Fibroblast of skin of right quadriceps (primary cell): ENCODE measurements at regions not wholly inside any gene's neighbourhood (a gene's known extent, or its start where the extent isn't known, plus 50 kb on each side); places are given as distances from the start of the nearest gene placed in this dataset.

Experiments
- DNase-seq: peaks from one replicate; pipeline ENCODE4 v3.0.0-alpha.2; 2013

DNA sequence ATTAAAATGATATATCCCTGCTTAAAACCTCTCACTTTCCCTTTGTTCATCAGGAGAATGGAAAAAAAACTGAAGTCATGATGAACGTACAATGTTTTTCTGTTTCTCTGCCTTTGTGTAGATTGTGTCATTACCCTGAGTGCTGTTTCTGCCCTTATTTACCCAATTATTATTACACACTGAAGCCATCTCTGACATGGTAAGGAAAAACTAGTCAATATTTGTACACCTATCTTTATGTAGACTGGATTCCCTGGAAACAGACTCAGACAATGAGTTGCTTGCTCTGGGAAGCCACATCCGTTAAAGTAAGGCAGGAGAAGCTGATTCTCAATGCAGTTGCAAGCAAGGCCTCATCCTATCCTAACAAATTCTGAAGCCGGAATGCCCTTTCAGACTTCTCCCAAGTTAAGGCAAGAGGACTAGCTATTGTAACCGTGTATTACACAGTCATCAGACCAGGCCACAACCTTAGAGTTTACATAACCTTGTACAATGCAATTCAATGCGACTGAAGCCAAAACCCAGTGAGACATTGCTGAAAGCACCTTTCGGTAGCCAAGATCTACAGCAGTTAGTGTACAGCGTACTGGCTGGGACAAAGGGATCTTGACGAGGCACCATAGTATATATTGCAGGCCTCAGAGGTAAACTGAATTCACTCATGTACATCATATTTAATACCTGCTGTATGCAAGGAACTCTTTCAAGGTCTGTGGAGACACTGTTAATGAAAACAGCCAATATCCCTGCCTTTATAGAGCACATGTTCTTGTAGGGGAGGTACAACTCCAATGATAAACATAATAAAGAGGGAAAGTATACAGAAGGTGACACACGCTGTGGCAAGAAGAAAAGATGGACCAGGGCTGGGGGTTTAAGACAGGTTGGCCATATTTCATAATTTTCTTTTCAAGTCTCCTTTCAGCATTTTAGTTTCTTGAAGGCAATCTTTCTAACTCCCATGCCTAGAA is 1040.8 kb upstream of the SEMA6D start:
- no peak for DNase-seq

DNA sequence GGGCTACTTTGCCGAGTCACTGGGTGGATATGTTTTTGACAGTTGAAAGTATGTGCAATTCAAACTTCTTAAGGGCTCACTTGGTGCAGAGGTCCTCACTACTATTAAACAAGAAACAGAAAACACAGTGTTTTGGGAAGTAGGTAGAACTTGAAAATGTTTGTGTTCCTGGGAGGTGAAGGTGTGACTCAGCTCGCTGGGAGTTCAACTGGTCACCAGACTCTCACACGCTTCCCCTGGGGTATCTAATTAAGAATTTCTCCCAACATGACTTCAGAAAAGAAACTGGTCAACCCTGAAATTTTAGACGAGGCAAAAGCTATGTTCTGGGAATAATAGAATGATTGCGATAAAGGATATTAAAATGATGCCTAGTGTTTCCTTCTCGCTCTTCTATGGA is 1039.8 kb upstream of the SEMA6D start:
- no peak for DNase-seq

DNA sequence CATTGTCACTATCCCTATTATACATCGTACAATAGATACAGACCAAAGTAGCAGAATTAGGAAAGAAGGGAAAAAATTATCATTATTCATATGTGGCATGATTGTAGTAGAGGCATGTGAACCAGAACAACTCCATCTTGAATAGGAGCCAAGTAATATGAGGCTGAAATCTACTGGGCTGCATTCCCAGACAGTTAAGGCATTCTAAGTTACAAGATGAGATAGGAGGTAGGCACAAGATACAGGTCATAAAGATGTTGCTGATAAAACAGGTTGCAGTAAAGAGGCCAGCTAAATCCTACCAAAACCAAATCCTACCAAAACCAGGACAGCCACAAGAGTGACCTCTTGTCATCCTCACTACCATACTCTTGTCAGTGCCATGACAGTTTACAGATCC is 1035.4 kb upstream of the SEMA6D start:
- DNase-seq, result no peak

DNA sequence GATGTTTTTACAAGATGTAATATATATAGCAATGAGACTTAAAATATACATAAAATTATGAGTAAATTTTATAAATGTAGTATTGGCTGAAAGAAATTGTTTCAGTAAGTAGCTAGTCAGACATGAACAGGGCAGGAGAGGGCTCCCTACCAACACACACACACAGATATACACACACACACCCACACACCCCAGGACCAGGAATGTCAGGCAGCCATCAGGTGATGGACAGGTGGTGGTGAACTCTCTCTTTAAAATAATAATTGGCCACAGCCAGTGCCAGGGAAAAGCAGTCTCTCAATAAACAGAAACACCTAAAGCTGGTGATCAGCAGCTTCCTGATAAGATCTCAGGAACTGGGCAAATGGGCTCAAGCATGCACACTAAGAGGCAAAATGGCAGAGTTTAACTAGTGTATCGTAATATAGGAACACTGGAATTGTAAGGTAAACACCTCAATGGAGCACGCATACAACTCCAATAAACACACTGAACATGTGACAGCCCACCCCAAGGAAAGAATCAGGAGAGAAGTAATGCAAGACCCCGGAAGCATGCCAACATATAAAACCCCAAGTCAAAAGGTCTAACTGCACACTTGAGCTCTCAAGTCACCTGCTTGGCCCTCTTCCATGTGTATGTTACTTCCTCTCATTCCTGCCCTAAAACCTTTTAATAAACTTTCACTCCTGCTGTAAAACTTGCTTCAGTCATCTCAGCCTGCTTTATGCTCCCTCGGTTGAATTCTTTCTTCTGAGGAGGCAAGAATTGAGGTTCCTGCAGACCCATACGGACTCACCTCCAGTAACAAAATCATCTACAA is 1034.1 kb upstream of the SEMA6D start:
- DNase-seq, result no peak

DNA sequence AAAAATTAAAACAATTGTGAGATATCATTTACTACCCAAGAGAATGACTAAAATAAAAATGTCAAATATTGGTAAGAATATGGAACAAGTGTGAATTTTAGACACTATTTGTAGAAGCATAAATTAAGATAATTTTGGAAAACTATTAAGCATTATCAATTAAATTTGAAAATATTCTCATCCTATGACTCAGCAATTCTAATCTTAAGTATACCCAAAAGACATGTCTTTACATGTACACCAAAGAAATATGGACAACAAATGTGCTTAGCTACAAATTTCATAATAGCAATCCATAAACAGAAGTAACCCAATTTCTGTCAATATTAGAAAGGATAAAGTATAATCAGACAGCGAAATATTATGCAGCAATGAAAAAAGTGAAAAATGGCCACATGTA is 1032.2 kb upstream of the SEMA6D start:
- no peak for DNase-seq

DNA sequence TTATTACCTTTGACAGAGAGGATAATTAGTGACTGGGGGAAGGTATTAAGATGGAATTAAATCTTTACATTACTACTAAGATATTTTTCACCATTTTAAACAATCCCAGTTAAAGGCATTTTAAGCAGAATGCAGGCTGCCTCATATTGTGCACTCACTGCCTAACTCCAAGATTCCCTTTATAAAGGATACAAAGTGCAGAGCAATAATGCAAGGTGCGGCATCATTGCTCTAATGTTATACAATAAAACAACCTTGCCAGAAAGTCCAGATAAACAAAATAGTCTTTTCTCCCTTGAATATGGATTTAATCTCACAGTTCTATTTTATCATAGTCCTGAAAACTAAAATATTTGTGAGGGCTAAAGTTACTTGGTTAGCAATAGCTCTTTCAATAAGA is 1031.6 kb upstream of the SEMA6D start:
- no peak for DNase-seq

DNA sequence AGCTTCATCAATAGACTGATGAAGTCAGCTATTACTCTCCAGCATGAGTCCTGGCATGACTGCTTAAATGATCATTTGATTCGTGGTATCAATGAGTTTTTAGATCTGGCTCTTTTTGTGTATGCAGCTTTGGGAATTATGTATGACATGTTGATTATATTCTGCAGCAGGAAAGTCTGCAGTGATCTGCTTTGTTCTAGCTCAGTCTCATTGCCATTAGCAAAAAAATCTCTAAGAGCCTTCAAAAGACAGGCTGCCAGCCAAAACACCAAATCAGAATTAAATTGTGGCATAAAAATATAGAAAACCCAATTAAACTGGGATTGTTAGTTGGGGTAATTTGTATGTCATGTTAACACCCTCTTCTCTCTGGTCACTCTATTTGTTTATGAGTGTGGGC is 1021.0 kb upstream of the SEMA6D start:
- no peak for DNase-seq

DNA sequence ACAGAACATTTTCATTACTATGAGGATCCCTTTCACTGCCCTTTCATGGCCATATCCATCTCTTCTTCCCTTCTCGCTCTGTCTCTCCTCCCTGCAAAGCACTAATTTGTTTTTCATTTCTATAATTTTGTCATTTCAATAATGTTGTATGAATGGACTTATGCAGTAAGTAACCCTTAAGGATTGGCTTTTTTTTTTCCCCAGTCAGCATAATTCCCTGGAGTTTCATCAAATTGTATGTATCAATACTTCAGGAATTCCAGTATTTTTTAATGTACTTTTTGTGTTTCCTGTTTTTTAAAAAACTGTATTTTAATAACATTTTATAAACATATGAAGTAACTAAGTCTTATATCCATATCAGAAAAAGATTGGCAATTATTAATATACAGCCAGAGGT is 1016.0 kb upstream of the SEMA6D start:
- DNase-seq, result no peak

DNA sequence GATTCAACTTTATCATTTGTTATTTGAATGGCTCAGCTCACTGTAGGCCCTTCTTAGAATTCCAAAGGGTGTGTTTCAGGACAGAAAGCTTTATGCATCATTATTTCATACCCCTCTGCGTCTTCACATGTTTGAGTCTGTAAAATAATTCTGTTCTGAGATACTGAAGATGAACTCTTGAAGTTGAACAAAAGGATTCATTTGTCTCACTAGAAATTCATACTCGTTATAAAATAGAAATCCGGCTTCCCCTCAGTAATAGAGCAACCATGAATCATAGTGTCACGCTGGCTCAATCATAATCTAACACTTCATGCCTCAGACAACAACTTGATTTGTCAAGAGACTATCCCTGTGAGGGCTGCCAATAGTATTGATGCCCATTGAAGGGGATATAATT is 1015.4 kb upstream of the SEMA6D start:
- DNase-seq, result no peak

DNA sequence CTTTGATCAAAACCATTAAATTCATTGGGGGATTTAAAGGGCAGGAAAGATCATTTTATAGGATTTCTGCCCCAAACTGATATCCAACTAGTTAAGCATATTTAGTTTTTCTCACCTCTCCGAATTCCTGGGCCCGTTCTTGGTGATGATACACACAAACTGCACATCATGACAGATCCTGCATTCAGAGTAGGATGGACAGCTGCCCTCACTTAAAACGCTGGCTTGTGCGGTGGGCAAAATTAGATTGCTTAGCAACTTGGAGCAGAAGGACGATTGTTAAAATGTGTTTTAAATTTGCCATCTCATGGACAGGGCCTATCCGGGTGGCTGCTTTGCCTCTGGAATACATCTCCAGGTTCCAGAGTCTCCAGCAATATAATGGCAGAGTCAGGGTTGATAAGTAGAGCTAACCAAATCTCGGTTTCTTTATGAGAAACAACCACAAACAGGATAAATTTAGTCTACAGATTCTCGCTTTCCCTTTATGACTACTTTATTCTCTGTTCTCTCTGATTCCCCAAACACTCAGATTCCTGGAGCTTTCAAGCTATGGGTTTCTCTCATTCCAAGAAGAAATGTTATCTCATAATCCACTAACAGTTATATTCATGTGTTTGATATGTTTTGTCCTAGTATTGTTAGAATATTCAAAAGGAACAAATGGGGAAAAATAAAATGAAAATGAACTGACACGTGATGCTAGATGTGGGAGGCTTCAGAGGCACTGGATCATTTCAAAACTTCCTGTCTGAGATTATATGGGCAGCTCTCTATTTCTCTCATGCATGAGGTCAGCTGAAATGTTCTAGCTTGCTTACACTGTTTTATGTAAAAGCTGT is 1014.1 kb upstream of the SEMA6D start:
- no peak for DNase-seq

DNA sequence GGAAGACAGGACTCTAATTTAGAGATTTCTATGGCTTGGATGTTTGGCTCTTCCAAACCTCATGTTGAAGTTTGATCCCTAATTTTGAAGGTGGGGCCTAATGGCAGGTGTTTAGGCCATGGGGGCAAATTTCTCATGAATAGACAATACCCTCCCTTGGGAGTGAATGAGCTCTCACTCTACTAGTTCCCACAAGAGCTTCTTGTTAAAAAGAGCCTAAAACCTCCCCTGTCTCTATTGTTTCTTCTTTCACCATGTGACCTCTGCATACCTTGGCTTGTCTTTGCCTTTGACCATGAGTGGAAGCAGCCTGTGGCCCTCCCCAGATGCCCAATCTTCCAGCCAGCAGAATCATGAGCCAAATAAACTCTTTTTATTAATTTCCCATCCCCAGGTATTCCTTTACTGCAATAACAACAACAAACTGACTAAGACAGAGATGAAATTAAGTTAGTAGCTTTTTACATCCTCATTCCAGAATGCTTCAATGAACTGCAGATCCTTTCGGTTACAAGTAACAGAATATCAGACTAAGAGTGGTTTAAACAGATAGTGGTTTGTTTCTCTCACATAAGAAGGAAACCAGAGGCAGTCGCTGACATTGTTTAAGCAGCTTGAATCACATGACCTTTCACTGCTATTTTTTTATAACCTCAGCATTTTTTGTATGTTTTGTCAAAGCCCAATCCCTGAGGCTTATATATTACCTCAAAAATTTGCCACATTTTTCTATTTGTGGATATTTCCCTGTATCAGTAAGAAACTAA is 1013.3 kb upstream of the SEMA6D start:
- DNase-seq, result no peak

DNA sequence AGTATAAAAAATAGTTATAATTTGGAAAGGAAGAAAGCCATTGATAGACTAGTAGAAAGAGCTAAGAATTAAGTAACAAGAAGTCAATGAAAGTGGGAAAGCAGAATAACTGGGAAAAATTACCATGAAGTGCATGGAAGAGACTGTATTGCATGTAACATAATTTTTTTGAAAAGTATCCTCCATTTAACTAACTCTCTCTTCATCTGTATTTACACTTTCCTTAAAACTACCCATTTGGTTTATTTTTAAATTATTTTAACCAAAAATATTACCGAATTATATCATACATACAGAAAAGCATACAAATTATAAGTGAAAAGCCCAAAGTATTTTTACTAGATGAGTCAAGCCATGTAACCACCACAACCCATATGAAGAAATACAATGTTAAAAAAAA is 1009.9 kb upstream of the SEMA6D start:
- no peak for DNase-seq

DNA sequence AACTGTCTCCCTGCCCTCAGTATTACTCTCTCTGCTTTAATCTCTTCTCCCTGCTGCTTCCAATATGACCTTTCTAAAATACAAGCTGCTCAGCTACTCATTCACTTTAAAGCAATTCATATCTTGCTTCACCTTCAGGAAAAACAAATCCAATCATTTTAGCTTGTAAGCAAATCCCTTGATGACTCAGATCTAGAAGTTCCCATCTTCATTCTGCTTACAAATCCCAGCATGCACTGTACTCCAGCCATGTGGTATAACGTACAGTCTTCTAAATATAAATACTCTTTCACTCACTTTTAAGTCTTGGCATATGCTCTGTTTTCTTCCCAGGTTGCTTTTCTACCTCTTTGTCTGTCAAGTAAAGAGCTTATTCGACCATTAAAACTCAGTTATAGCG is 1009.1 kb upstream of the SEMA6D start:
- DNase-seq, result no peak

DNA sequence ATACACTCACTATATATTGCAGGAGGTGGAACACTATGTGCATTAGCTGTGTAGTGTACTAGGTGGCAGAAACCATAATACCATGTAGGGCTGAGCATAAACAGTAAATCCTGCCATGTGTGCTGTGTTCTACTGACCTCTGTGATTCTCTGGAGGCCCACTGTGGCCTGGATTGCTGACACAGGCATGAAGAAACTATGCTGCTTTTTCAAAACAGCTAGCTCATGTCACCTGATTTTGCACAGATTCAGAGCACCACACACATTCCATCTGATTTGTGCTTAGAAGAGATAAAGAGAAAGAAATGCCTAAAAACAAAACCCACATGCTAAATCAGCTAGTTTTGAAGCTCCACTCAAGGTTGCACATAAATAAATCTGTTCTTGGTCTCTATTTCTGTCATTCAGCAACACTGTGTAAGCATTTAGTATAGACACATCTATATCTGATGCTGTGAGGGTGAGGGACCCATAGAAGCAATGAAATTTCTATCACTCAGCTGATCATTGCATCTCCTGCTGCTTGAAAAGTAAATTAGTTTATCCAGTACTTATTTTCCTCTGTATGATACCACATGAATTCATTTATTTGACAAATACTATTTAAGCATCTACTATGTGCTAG is 1007.7 kb upstream of the SEMA6D start:
- no peak for DNase-seq

DNA sequence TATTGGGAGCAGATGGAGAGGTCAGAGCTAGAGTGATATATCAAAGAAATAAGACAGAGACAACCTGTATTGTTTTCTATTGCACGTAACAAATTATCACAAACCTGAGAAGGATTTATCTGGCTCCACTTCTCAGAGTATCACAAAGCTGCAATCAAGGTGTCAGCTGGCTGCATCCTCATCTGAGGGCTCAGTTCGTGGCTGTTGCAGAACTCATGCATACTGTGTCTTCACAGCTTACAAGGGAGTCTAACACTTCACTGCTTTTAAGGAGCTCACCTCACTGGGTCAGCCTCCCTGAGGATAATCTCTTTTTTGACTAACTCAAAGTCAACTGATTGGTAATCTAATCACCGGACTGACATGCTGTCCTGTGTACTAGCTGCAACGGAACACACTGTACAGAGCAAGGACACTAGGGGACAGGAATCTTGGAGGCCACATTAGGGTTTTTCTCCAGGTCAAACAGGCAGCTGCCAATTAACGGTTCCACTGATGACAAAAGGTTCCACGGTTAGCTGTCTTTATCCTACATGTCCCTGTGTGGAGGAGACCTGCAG is 1006.8 kb upstream of the SEMA6D start:
- no peak for DNase-seq

DNA sequence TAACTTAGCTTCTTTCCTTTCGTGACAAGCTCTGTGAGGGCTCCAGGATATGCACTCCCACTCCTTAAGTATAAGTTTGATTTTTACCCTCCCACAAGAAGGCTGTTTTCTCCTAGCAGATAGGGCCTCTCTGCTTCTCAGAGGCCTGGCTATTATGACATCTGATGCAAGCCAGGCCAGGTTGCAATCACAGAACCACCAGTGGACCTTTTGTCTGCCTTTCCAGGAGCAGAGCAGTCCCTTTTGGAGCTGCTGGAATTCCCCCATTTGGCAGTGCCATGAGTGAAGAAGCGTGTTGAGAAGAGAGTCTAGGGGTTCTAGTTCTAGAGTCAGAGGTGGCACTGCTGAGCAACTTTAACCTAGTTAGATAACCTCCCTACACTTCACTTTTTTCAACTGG is 1004.3 kb upstream of the SEMA6D start:
- DNase-seq, result no peak

DNA sequence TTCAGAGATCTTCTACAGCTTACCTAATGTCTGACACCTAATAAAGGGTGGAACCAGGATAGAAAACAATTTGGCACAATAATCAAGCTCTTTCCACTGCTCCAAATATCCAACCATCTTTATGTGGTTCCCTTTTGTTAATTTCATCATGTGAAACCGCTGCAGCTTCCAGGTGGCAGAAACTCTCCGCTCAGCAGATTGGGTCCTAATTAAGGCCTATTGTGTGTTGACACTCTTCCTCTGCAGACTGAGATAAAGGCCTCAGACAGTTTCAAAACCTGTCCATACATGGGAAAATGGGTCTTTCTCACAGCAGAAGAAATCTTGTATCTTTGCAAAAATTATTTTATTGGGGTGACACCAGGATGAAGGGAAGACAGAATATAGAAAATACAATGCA is 1002.4 kb upstream of the SEMA6D start:
- DNase-seq, result no peak

DNA sequence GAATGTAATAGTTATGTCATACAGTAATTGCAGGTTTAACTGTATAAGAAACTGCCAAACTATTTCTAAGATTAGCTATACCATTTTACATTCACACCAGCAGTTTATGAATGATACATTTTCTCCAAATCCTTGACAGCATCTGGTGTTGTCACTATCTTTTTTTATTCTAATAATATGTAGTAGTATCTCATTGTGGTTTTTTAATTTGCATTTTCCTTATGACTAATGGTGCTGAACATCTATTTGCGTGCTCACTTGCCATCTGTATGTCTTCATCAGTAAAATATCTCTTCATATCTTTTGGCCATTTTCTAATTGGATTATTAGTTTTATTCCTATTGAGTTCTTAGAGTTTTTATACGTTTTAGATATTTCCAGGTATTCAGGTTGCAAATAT is 994.0 kb upstream of the SEMA6D start:
- DNase-seq, result no peak

DNA sequence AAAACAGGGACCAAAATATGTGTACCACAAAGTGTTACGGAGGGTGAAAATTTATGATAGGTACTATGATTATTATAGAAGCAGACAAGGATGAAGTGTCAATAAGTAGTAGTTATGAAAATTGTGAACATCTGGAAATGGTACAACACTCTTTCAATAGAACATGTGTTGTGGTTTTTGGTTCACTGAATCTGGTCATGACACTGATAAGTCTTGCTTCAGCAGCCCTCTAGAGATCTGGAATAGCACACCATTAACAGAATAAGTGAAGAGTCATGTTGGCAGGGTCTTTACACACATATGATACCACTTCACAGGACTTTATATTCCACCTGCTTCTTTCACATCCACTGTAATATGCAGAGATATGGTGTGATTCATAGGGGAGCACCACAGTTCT is 985.2 kb upstream of the SEMA6D start:
- no peak for DNase-seq

DNA sequence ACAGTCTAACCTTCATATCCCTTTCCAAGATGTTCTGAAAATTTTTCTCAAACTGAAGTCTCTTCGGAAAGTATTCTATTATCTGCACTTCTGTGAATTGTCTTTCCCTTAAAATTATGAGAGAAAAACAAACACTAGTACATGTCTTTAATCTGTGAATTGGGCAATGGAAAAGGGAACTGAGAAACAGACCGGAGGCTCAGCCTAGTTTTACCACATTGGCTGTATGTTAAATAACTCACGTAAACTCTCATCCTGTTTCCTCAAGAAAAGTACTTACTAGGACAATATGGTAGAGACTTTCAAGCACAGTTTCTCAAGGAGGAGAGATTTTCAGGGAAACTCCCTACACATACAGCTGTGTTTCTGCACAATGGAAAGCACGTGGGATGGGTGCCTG is 982.2 kb upstream of the SEMA6D start:
- no peak for DNase-seq

DNA sequence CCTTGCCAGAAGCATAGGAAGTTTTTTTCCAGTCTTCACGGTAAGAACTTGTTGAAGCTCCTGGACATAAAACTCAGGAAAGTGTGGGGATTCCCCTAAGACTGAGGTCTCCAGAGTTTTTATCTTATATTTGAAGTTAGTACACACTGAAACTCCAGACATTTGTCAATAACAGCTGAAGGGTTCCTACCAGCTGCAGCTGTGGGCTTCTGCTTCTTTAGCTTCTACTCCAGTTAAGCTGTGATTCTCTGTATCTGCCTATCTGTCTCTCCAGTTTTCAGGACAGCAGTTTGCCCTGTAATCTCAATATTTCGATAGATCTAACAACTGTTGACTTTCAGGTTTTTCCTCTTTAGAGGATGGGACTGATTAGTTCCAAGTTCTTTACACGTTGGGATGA is 966.0 kb upstream of the SEMA6D start:
- DNase-seq, result no peak

DNA sequence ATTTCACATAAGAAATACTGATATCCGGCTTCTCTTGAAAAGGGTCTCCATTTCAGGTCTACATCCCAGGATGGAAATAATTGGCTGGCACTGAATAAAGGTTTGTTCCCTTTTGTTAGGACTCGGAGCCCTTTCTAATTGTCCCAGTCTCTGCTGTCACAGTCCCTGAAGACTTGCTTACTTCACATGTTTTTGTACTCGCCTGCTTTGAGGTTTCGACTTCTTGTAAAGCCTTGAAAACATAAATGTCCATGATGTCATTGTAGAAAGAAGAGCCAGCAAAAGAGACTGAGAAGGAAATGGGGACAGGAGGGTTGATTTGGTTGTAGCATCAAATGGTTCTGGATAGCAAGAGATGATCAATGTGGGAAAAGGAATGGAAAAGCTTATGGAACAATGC is 963.4 kb upstream of the SEMA6D start:
- DNase-seq, result no peak
